ENCODE measurements at regions not wholly inside any gene's neighbourhood (a gene's known extent, or its start where the extent isn't known, plus 50 kb on each side); places are given as distances from the start of the nearest gene placed in this dataset.

- no peak for TF ChIP-seq E2F6 (IDR thresholded peaks at IDR 0.05)
- TF ChIP-seq CHD7 (IDR thresholded peaks at IDR 0.05; ENCODE audit: insufficient replicate concordance, low read length): no peak
- no peak for TF ChIP-seq SP2 (IDR thresholded peaks at IDR 0.05; ENCODE audit: low read length)
Observed at GRCh38 chr2:188076149-188077056, 215.3 kb upstream of the GULP1 start (continued).

Measured in H1 (cell line).